NB4 (cell line): ENCODE measurements at regions not wholly inside any gene's neighbourhood (a gene's known extent, or its start where the extent isn't known, plus 50 kb on each side); places are given as distances from the start of the nearest gene placed in this dataset.

ENCODE experiments used
- CTCF ChIP-seq: IDR thresholded peaks from one replicate; pipeline ENCODE4 v1.5.1; 2012; ENCODE audit warnings: low read depth, low read length
- MAX ChIP-seq: IDR thresholded peaks from 2 replicates; pipeline ENCODE4 v1.6.1; 2011; ENCODE audit warnings: low read depth, low read length

GRCh38 chr4:23219779-23220408 is 527.2 kb downstream of the GBA3 start:
- TF ChIP-seq MAX (no peak), CTCF (peak; percentile 5)
